Effector memory CD4-positive, alpha-beta T cell (primary cell): ENCODE measurements at regions not wholly inside any gene's neighbourhood (a gene's known extent, or its start where the extent isn't known, plus 50 kb on each side); places are given as distances from the start of the nearest gene placed in this dataset.
"Not testable (repeated sequence)": the region's sequence is repeated elsewhere in the genome, so short reads cannot be mapped to it uniquely, and the experiment has no call there.

Experiments
- DNase-seq, 3 donors: peaks; one replicate each; pipeline ENCODE4 v3.0.0-alpha.2; 2020
- H3K27ac ChIP-seq: 2 replicates; pipeline ENCODE4 v1.7.0; 2013; ENCODE audit warnings: mild to moderate bottlenecking, low read length, moderate library complexity; ENCODE audit not compliant: insufficient read depth, poor library complexity, severe bottlenecking
- H3K27me3 ChIP-seq: replicated peaks from 2 replicates; pipeline ENCODE4 v1.7.0; 2013; ENCODE audit warnings: mild to moderate bottlenecking, low read length; ENCODE audit not compliant: insufficient read depth, control insufficient read depth, poor library complexity, severe bottlenecking
- H3K36me3 ChIP-seq: 2 replicates; pipeline ENCODE4 v1.7.0; 2013; ENCODE audit warnings: mild to moderate bottlenecking, low read length, moderate library complexity; ENCODE audit not compliant: control insufficient read depth, insufficient read depth
- H3K4me1 ChIP-seq: 2 replicates; pipeline ENCODE4 v1.7.0; 2013; ENCODE audit warnings: low read length, mild to moderate bottlenecking; ENCODE audit not compliant: control insufficient read depth, insufficient read depth, poor library complexity, severe bottlenecking
- H3K4me3 ChIP-seq: 2 replicates; pipeline ENCODE4 v1.7.0; 2013; ENCODE audit warnings: low read length, low read depth, mild to moderate bottlenecking; ENCODE audit not compliant: insufficient read depth, poor library complexity, severe bottlenecking
- H3K9me3 ChIP-seq: 2 replicates; pipeline ENCODE4 v1.7.0; 2013; ENCODE audit warnings: mild to moderate bottlenecking, low read length, moderate library complexity; ENCODE audit not compliant: control insufficient read depth

- Histone ChIP-seq H3K4me3 (no peak overlapping the region), H3K9me3 (no peaks in the 10 kb centered on the region), H3K27ac (no peak overlapping the region), H3K36me3 (no peaks in the 10 kb centered on the region), H3K27me3 (no peaks in the 10 kb centered on the region), H3K4me1 (no peaks in the 10 kb centered on the region)
- DNase-seq: no peak
Measured at GRCh38 chr2:133643863-133644262, 75.6 kb upstream of the NCKAP5 start.

- no peaks in the 10 kb centered on the region for H3K4me1 ChIP-seq
- no peak for DNase-seq
- H3K9me3 ChIP-seq: no peaks in the 10 kb centered on the region
- H3K27me3 ChIP-seq: no peaks in the 10 kb centered on the region
- no peak overlapping the region for H3K4me3 ChIP-seq
- no peak overlapping the region for H3K27ac ChIP-seq
- no peaks in the 10 kb centered on the region for H3K36me3 ChIP-seq
Measured at GRCh38 chr2:133644846-133645245, 76.6 kb upstream of the NCKAP5 start.

GRCh38 chr2:133647386-133647785 lies 79.1 kb upstream of the NCKAP5 start:
- not testable (repeated sequence) for H3K27ac ChIP-seq, H3K9me3 ChIP-seq

GRCh38 chr2:133651861-133652260 lies 83.6 kb upstream of the NCKAP5 start:
- DNase-seq: no peak
- H3K4me3 ChIP-seq: no peak overlapping the region
- H3K4me1 ChIP-seq: no peaks in the 10 kb centered on the region
- H3K36me3 ChIP-seq: no peaks in the 10 kb centered on the region
- H3K9me3 ChIP-seq: no peaks in the 10 kb centered on the region
- H3K27ac ChIP-seq: no peak overlapping the region
- no peaks in the 10 kb centered on the region for H3K27me3 ChIP-seq

More at GRCh38 chr2:133647386-133647785, 79.1 kb upstream of the NCKAP5 start:
- H3K36me3 ChIP-seq, H3K4me3 ChIP-seq, H3K27me3 ChIP-seq, H3K4me1 ChIP-seq, DNase-seq: not testable (repeated sequence)

- no peaks in the 10 kb centered on the region for H3K36me3 ChIP-seq
- DNase-seq: no peak
- H3K4me1 ChIP-seq: no peaks in the 10 kb centered on the region
- H3K9me3 ChIP-seq: no peaks in the 10 kb centered on the region
- H3K27ac ChIP-seq: no peak overlapping the region
- H3K27me3 ChIP-seq: no peaks in the 10 kb centered on the region
- H3K4me3 ChIP-seq: no peak overlapping the region
Measured at GRCh38 chr2:133652398-133652797, 84.1 kb upstream of the NCKAP5 start.

- Histone ChIP-seq H3K4me3 (no peak overlapping the region), H3K27me3 (no peaks in the 10 kb centered on the region), H3K4me1 (no peaks in the 10 kb centered on the region), H3K36me3 (no peaks in the 10 kb centered on the region), H3K9me3 (no peaks in the 10 kb centered on the region), H3K27ac (no peak overlapping the region)
- DNase-seq: no peak
Measured at GRCh38 chr2:133653056-133653455, 84.8 kb upstream of the NCKAP5 start.

- no peaks in the 10 kb centered on the region for H3K27me3 ChIP-seq
- no peaks in the 10 kb centered on the region for H3K36me3 ChIP-seq
- no peaks in the 10 kb centered on the region for H3K4me1 ChIP-seq
- no peak overlapping the region for H3K4me3 ChIP-seq
- no peak for DNase-seq
- no peak overlapping the region for H3K27ac ChIP-seq
- H3K9me3 ChIP-seq: no peaks in the 10 kb centered on the region
Measured at GRCh38 chr2:133654949-133655348, 86.7 kb upstream of the NCKAP5 start.

- H3K4me1 ChIP-seq: no peaks in the 10 kb centered on the region
- no peaks in the 10 kb centered on the region for H3K27me3 ChIP-seq
- no peak overlapping the region for H3K4me3 ChIP-seq
- DNase-seq: no peak
- no peaks in the 10 kb centered on the region for H3K36me3 ChIP-seq
- H3K27ac ChIP-seq: no peak overlapping the region
- H3K9me3 ChIP-seq: no peaks in the 10 kb centered on the region
Measured at GRCh38 chr2:133655610-133656009, 87.3 kb upstream of the NCKAP5 start.

GRCh38 chr2:133657591-133657990 lies 89.3 kb upstream of the NCKAP5 start:
- Histone ChIP-seq H3K36me3 (no peaks in the 10 kb centered on the region), H3K4me3 (no peak overlapping the region), H3K27me3 (no peaks in the 10 kb centered on the region), H3K4me1 (no peaks in the 10 kb centered on the region), H3K9me3 (no peaks in the 10 kb centered on the region), H3K27ac (no peak overlapping the region)
- DNase-seq: no peak

- H3K27me3 ChIP-seq: no peaks in the 10 kb centered on the region
- no peak overlapping the region for H3K4me3 ChIP-seq
- no peaks in the 10 kb centered on the region for H3K36me3 ChIP-seq
- H3K4me1 ChIP-seq: no peaks in the 10 kb centered on the region
- H3K9me3 ChIP-seq: no peaks in the 10 kb centered on the region
- DNase-seq: no peak
- no peak overlapping the region for H3K27ac ChIP-seq
Measured at GRCh38 chr2:133658020-133658903, 90.0 kb upstream of the NCKAP5 start.
